H1 (cell line): ENCODE measurements at regions not wholly inside any gene's neighbourhood (a gene's known extent, or its start where the extent isn't known, plus 50 kb on each side); places are given as distances from the start of the nearest gene placed in this dataset.

Experiments
- CTCF ChIA-PET: fragments of 300-600 bp; sonication (Branson Sonifier 250); formaldehyde crosslinking; loops from one replicate; lab custom pipeline; 2021; ENCODE audit not compliant: partially characterized antibody; lab: Charles Lee
- POLR2A ChIA-PET: fragments of 300-600 bp; sonication (Branson Sonifier 250); formaldehyde crosslinking; loops from one replicate; lab custom pipeline; 2021; ENCODE audit warnings: inconsistent platforms; ENCODE audit not compliant: partially characterized antibody; lab: Charles Lee
- DNase-seq, 2 experiments: peaks; one replicate each; pipeline versions ENCODE4 v3.0.0 to v3.0.0-alpha.2; 2010 to 2022; ENCODE audit warnings: low spot score in 2 of 2, low read depth in 1 of 2, mixed read lengths in 1 of 2
- FAIRE-seq: peaks from 2 replicates; lab custom pipeline; 2011; peaks lifted over from hg19 to GRCh38; lab: Jason Lieb, UNC
- H2AFZ ChIP-seq: 2 replicates; pipeline ENCODE4 v1.8.1; 2012; ENCODE audit warnings: low read length, inconsistent platforms
- H2AK5ac ChIP-seq: 2 replicates; pipeline ENCODE4 v1.6.1; 2013; ENCODE audit warnings: low read depth, low read length
- H2BK120ac ChIP-seq: replicated peaks from 2 replicates; pipeline ENCODE3; 2013; ENCODE audit warnings: low read depth, low read length, inconsistent platforms
- H2BK12ac ChIP-seq: 2 replicates; pipeline ENCODE4 v1.6.1; 2013; ENCODE audit warnings: low read depth, low read length
- H2BK15ac ChIP-seq: 2 replicates; pipeline ENCODE4 v1.6.1; 2013; ENCODE audit warnings: low read length
- H2BK20ac ChIP-seq: 2 replicates; pipeline ENCODE4 v1.6.1; 2013; ENCODE audit warnings: low read length
- H2BK5ac ChIP-seq: 2 replicates; pipeline ENCODE4 v1.6.1; 2013; ENCODE audit warnings: low read depth, low read length
- H3K14ac ChIP-seq: 2 replicates; pipeline ENCODE4 v1.6.1; 2013; ENCODE audit warnings: inconsistent platforms; ENCODE audit not compliant: insufficient read length
- H3K18ac ChIP-seq: 2 replicates; pipeline ENCODE4 v1.6.1; 2013; ENCODE audit warnings: low read length; ENCODE audit errors: extremely low read depth
- H3K23ac ChIP-seq: 2 replicates; pipeline ENCODE4 v1.6.1; 2013; ENCODE audit warnings: inconsistent platforms; ENCODE audit not compliant: insufficient read length
- H3K23me2 ChIP-seq: 2 replicates; pipeline ENCODE4 v1.6.1; 2013; ENCODE audit warnings: low read depth, low read length
- H3K27ac ChIP-seq: 2 replicates; pipeline ENCODE4 v1.6.1; 2011; ENCODE audit warnings: low read depth, low read length, inconsistent platforms
- H3K27me3 ChIP-seq, 4 experiments: replicated peaks in 1 of 4; 1 replicate in 1 of 4; 2 replicates in 3 of 4; pipeline versions ENCODE4 v1.6.1 to v1.8.1; 2011 to 2013; ENCODE audit warnings: low read length in 3 of 4, mild to moderate bottlenecking in 3 of 4, inconsistent platforms in 2 of 4, mixed read lengths in 2 of 4, moderate library complexity in 1 of 4; ENCODE audit not compliant: control insufficient read depth in 3 of 4, insufficient read depth in 3 of 4; ENCODE audit errors: extremely low read depth in 1 of 4
- H3K36me3 ChIP-seq, 4 experiments: 2 replicates each; pipeline versions ENCODE4 v1.6.1 to v1.8.1; 2011 to 2013; ENCODE audit warnings: mild to moderate bottlenecking in 4 of 4, low read length in 3 of 4, moderate library complexity in 2 of 4, control low read depth in 1 of 4, inconsistent platforms in 1 of 4; ENCODE audit not compliant: insufficient read depth in 4 of 4, control insufficient read depth in 2 of 4
- H3K4ac ChIP-seq: replicated peaks from 2 replicates; pipeline ENCODE3; 2013; ENCODE audit warnings: low read length, low read depth, mixed read lengths, inconsistent platforms; ENCODE audit not compliant: insufficient read length
- H3K4me1 ChIP-seq, 4 experiments: replicated peaks in 1 of 4; 1 replicate in 1 of 4; 2 replicates in 3 of 4; pipeline versions ENCODE4 v1.6.1 to v1.8.1; 2011 to 2013; ENCODE audit warnings: low read length in 3 of 4, inconsistent platforms in 2 of 4, mixed read lengths in 1 of 4; ENCODE audit not compliant: insufficient read depth in 4 of 4, control insufficient read depth in 3 of 4
- H3K4me2 ChIP-seq, 2 experiments: 2 replicates each; pipeline versions ENCODE4 v1.6.1 to v1.8.1; 2011 to 2013; ENCODE audit warnings: low read depth in 2 of 2, low read length in 2 of 2, control low read depth in 1 of 2, inconsistent platforms in 1 of 2, mild to moderate bottlenecking in 1 of 2; ENCODE audit not compliant: insufficient read depth in 1 of 2
- H3K4me3 ChIP-seq, 4 experiments: fragments of 200-600, 300-600 bp in 1 of 4; sonication (generic), shearing (Covaris generic), sonication (Bioruptor Twin) in 1 of 4; 2 replicates each; pipeline versions ENCODE4 v1.5.1 to v1.8.1; 2011 to 2016; ENCODE audit warnings: low read length in 4 of 4, low read depth in 3 of 4, control low read depth in 2 of 4, inconsistent platforms in 2 of 4, mild to moderate bottlenecking in 2 of 4, mixed read lengths in 1 of 4, moderate library complexity in 1 of 4; ENCODE audit not compliant: insufficient read depth in 2 of 4; ENCODE audit errors: extremely low read depth in 1 of 4
- H3K56ac ChIP-seq: replicated peaks from 2 replicates; pipeline ENCODE3; 2013; ENCODE audit warnings: low read depth, mild to moderate bottlenecking, mixed read lengths, low read length, inconsistent platforms; ENCODE audit not compliant: insufficient read length
- H3K79me1 ChIP-seq: 2 replicates; pipeline ENCODE4 v1.6.1; 2013; ENCODE audit warnings: low read depth, low read length, control low read depth
- H3K79me2 ChIP-seq, 2 experiments: 2 replicates each; pipeline versions ENCODE4 v1.6.1 to v1.8.1; 2012 to 2013; ENCODE audit warnings: low read length in 2 of 2, mild to moderate bottlenecking in 2 of 2, inconsistent platforms in 1 of 2; ENCODE audit not compliant: insufficient read depth in 2 of 2, control insufficient read depth in 1 of 2
- H3K9ac ChIP-seq, 4 experiments: replicated peaks in 1 of 4; 1 replicate in 1 of 4; 2 replicates in 3 of 4; pipeline versions ENCODE4 v1.6.1 to v1.8.1; 2011 to 2013; ENCODE audit warnings: low read depth in 3 of 4, low read length in 3 of 4, control low read depth in 2 of 4, mild to moderate bottlenecking in 2 of 4, moderate library complexity in 2 of 4, inconsistent platforms in 1 of 4; ENCODE audit errors: extremely low read depth in 1 of 4
- H3K9me3 ChIP-seq, 2 experiments: 2 replicates each; pipeline versions ENCODE4 v1.6.1 to v1.8.1; 2012 to 2013; ENCODE audit warnings: mild to moderate bottlenecking in 2 of 2, moderate library complexity in 2 of 2, control low read depth in 1 of 2, inconsistent platforms in 1 of 2, low read depth in 1 of 2, low read length in 1 of 2, mixed read lengths in 1 of 2; ENCODE audit not compliant: insufficient read depth in 2 of 2
- H4K20me1 ChIP-seq, 2 experiments: replicated peaks in 1 of 2; 2 replicates each; pipeline versions ENCODE3 to v1.8.1; 2011 to 2013; ENCODE audit warnings: inconsistent platforms in 2 of 2, low read length in 2 of 2, mild to moderate bottlenecking in 1 of 2; ENCODE audit not compliant: insufficient read depth in 2 of 2, control insufficient read depth in 1 of 2
- H4K5ac ChIP-seq: 2 replicates; pipeline ENCODE4 v1.6.1; 2013; ENCODE audit warnings: low read length, low read depth, mixed read lengths, inconsistent platforms; ENCODE audit not compliant: insufficient read length
- H4K8ac ChIP-seq: 2 replicates; pipeline ENCODE4 v1.8.0; 2013; ENCODE audit warnings: mild to moderate bottlenecking, moderate library complexity, low read length, inconsistent platforms; ENCODE audit not compliant: insufficient read depth; ENCODE audit errors: extremely low read depth
- H4K91ac ChIP-seq: replicated peaks from 2 replicates; pipeline ENCODE3; 2013; ENCODE audit warnings: low read length, mixed read lengths, inconsistent platforms; ENCODE audit not compliant: insufficient read length
- EGR1 ChIP-seq: IDR thresholded peaks from 2 replicates; pipeline ENCODE4 v1.6.1; 2011; ENCODE audit warnings: low read depth, low read length, borderline replicate concordance
- JUN ChIP-seq: IDR thresholded peaks from 2 replicates; pipeline ENCODE4 v1.6.1; 2011; ENCODE audit warnings: low read depth, mild to moderate bottlenecking, improper control_type of control experiment, low read length
- NANOG ChIP-seq: IDR thresholded peaks from 2 replicates; pipeline ENCODE4 v1.6.1; 2011; ENCODE audit warnings: low read length, low read depth, mild to moderate bottlenecking, inconsistent platforms; ENCODE audit not compliant: insufficient read depth, poor library complexity, severe bottlenecking
- NRF1 ChIP-seq: IDR thresholded peaks from 2 replicates; pipeline ENCODE4 v1.6.1; 2011; ENCODE audit warnings: mild to moderate bottlenecking, low read depth, low read length, improper control_type of control experiment
- SAP30 ChIP-seq: fragments of 300-600 bp; sonication (generic); IDR thresholded peaks from 2 replicates; pipeline ENCODE4 v1.7.1; 2012; ENCODE audit warnings: low read length, moderate library complexity, mild to moderate bottlenecking, inconsistent platforms; ENCODE audit not compliant: insufficient read depth, insufficient replicate concordance
- TAF7 ChIP-seq: optimal IDR thresholded peaks from 2 replicates; pipeline ENCODE3; 2011; ENCODE audit warnings: low read depth, mild to moderate bottlenecking, inconsistent platforms, low read length, moderate library complexity, borderline replicate concordance
- WGBS, 2 experiments: shearing (Covaris generic) in 1 of 2; methylation state at CpG; one replicate each; pipeline versions ENCODE4 v1.1.6 to v1.1.7; 2013 to 2015; ENCODE audit warnings: low lambda C conversion rate in 2 of 2, mixed read lengths in 2 of 2, inconsistent platforms in 1 of 2, low coverage in 1 of 2, missing lambda C conversion rate in 1 of 2; ENCODE audit not compliant: insufficient replicate concordance in 2 of 2, insufficient coverage in 1 of 2, insufficient read length in 1 of 2; ENCODE audit errors: extremely low coverage in 1 of 2, missing lambda C conversion rate in 1 of 2; 5-methylcytosine and 5-hydroxymethylcytosine counted together
- TF ChIP-seq, protein P1 (sequence below), 3 experiments: IDR thresholded peaks; 1 replicate in 2 of 3; 2 replicates in 1 of 3; pipeline versions ENCODE4 v1.5.1 to v1.6.1; 2011; ENCODE audit warnings: low read length in 3 of 3, mild to moderate bottlenecking in 3 of 3, inconsistent platforms in 2 of 3, low read depth in 1 of 3, moderate library complexity in 1 of 3; ENCODE audit not compliant: insufficient read depth in 1 of 3; ENCODE audit errors: control extremely low read depth in 1 of 3

DNA sequence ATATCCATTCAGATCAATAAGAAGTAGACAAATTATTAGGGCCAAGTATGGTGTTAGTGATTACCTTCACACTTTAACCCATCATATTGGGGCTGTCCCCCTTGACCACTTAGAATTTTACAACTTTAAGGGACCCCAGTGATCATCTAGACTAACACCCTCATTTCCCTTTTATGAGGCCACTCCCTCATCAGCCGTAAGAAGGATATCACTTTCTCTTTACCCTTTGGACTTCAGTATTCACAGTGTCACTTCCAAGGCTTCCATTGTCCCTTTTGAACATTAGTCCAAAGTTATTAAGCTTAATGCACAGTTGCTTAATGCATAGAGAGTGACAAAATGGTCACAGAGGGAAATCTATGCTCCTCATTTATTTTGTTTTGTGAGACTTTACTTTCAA, 172.4 kb upstream of the MPPED2 start:
- peaks cover 0 to 2% of the 10 kb centered on the region in 2 experiments; a peak in 1 of 4 replicates for H3K9me3 ChIP-seq
- no peak overlapping the region for H2AFZ ChIP-seq
- no peak overlapping the region for H3K23ac ChIP-seq
- H2BK5ac ChIP-seq, result no peak overlapping the region
- H2BK15ac ChIP-seq, result no peak overlapping the region
- no peaks in the 10 kb centered on the region for H3K4me1 ChIP-seq
- no peak overlapping the region for H2BK120ac ChIP-seq
- no peak overlapping the region for H3K4me2 ChIP-seq
- no peaks in the 10 kb centered on the region for H3K79me1 ChIP-seq
- no peaks in the 10 kb centered on the region for H4K20me1 ChIP-seq
- FAIRE-seq (no peak), DNase-seq (no peak)
- no peak overlapping the region for H2BK20ac ChIP-seq
- ChIA-PET POLR2A (no interaction called here), CTCF (interaction anchor here (1.8 kb wide), 1 partner anchor 156 kb away, joined by 5 read pairs; no protein-coding TSS in a partner anchor)
- H2AK5ac ChIP-seq, result no peak overlapping the region
- no peak overlapping the region for H4K91ac ChIP-seq
- no peak overlapping the region for H2BK12ac ChIP-seq
- H3K4ac ChIP-seq, result no peak overlapping the region
- H3K14ac ChIP-seq, result no peak overlapping the region
- H3K4me3 ChIP-seq, result no peak overlapping the region
- 100% methylated on average over 1 of the region's 1 CpG; no CpG with 5 or more reads in 1 of the 2 experiments for WGBS, 2 experiments
- H3K27ac ChIP-seq, result no peak overlapping the region
- H3K18ac ChIP-seq, result no peak overlapping the region
- H3K27me3 ChIP-seq, result no peaks in the 10 kb centered on the region
- H3K56ac ChIP-seq, result no peak overlapping the region
- no peaks in the 10 kb centered on the region for H3K36me3 ChIP-seq
- H4K5ac ChIP-seq, result no peak overlapping the region
- H4K8ac ChIP-seq, result no peak overlapping the region
- H3K79me2 ChIP-seq, result no peaks in the 10 kb centered on the region
- TF ChIP-seq, protein P1, sequence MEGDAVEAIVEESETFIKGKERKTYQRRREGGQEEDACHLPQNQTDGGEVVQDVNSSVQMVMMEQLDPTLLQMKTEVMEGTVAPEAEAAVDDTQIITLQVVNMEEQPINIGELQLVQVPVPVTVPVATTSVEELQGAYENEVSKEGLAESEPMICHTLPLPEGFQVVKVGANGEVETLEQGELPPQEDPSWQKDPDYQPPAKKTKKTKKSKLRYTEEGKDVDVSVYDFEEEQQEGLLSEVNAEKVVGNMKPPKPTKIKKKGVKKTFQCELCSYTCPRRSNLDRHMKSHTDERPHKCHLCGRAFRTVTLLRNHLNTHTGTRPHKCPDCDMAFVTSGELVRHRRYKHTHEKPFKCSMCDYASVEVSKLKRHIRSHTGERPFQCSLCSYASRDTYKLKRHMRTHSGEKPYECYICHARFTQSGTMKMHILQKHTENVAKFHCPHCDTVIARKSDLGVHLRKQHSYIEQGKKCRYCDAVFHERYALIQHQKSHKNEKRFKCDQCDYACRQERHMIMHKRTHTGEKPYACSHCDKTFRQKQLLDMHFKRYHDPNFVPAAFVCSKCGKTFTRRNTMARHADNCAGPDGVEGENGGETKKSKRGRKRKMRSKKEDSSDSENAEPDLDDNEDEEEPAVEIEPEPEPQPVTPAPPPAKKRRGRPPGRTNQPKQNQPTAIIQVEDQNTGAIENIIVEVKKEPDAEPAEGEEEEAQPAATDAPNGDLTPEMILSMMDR (IDR thresholded peaks at IDR 0.05; ENCODE audit: control extremely low read depth in 1 of 3, insufficient read depth in 1 of 3, low read depth in 1 of 3, low read length in 3 of 3), result no peak
- no peak for TF ChIP-seq EGR1
- no peak for TF ChIP-seq NRF1
- no peak for TF ChIP-seq SAP30
- no peak for TF ChIP-seq TAF7
- TF ChIP-seq JUN, result no peak
- TF ChIP-seq NANOG, result no peak
- no peaks in the 10 kb centered on the region for H3K23me2 ChIP-seq
- H3K9ac ChIP-seq, result no peak overlapping the region
